DMS 273 treated with DMSO at 0.1 percent for 48 hours (cell line): ENCODE measurements at regions not wholly inside any gene's neighbourhood (a gene's known extent, or its start where the extent isn't known, plus 50 kb on each side); places are given as distances from the start of the nearest gene placed in this dataset.

Experiments
- DNase-seq: peaks from one replicate; lab custom pipeline; 2025; lab: John Stamatoyannopoulos, UW

DNA sequence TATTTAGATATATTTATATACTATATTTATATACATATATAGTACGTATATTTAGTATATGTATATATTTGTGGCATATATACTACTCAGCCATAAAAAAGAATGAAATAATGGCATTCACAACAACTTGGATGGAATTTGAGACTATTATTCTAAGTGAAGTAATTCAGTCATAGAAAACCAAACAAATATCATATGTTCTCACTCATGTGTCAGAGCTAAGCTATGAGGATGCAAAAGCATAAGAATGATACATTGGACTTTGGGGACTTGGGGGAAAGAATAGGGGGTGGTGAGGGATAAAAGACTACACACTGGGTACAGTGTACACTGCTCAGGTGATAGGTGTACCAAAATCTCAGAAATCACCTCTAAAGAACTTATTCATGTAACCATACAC, 1015.7 kb downstream of the EFNB2 start:
- no peak for DNase-seq

DNA sequence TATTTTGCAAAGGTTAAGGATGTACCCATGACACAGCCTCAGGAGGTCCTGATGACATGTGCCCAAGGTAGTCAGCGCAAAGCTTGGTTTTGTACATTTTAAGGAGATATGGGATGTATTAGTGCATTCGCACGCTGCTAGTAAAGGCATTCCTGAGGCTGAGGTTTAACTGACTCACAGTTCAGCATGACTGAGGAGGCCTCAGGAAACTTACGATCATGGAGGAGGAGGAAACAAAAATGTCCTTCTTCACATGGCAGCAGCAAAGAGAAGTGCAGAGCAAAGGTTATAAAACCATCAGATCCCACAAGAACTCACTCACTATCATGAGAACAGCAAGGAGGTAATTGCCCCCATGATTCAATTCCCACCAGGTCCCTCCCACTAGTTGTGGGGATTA, 1017.4 kb downstream of the EFNB2 start:
- no peak for DNase-seq

DNA sequence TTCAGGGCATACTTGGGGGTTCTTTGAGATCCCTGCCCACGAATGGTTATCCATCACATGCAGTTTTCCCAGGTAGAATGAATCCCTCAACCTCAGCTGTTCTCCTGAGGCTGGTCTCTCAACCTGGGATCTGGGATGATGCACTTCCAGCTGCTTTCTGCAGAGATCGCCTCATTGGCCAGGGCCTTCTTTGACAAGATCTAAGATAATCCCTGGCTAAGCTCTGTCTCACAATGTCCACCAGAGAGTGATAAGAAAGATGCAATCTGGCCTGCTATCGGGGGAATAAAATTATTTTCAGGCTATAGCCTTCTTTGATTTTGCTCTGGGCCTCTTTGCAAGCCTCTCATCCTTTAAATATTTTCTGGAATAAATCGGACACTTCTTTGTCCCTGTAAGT, 1021.1 kb downstream of the EFNB2 start:
- DNase-seq = no peak

DNA sequence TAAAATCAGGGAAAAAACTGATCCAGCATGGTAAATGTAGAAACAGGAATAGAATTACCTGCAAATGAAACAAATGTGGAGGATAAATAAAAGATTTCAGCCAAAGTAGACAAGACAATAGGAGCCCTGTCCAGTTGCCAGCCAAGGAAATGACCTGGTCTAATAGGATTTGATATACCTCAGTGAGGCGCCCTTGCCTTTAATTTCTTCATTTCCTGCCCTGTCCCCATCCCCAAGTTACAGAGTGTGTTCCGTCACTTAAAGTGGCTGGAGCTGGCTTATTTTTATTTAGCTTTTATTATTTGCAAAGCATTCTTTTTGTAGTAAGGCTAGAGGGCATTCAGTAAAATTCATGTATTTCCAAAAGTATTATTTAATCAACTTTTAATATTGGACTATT, 1022.0 kb downstream of the EFNB2 start:
- DNase-seq = no peak

DNA sequence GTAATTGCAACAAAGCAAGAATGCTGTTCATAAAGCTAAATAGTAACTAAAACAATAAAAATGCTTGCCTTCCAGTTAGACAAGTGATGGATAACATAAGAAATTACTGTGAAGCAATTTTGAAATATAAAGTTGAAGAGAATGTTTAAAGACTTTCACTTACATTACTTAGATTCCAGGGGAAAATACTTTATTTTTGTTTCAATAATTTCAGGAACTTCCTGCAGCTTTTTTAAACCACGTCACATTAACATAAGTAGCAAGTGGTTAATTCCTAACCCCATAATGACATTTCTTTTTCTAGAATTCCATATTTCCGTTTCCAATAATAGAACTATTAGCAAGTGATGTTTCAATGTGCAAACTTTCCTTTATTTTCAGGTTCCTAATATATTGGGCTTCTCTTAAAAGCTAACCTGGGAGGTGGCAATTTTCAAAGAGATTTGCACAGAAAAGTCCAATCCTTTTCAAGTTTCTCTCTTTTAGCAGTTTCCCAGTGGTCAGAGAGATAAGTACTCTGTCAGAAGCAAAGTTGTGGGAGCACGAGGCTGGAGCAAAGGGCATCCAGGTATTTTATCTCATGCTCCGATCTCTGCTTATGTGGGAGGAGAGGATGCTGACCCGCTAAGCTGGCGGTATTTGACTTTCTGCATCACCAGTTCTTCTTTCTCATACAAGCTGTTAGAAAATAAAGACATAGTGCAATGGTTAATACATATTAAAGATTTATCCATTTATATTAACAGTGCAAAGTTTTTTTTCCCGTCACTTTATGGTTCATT, 1025.3 kb downstream of the EFNB2 start:
- no peak for DNase-seq

DNA sequence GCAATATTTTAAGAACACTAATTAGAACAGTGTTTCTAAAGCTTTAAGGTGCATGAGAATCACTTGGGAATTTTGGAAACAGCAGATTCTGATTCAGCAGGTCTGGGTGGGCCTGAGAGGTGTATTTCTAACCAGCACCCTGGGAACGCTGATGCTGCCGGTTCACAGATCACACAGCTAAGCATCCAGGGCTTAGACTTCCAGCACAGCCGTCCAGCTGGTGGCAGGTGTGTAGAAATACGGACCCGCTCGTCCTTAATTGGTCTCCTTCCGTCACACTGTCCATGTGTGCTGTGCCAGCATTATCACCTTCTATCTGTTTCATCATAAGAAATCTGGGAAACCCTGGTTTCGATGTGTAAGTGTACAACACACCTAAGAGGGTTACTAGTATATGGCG, 1029.0 kb downstream of the EFNB2 start:
- no peak for DNase-seq

DNA sequence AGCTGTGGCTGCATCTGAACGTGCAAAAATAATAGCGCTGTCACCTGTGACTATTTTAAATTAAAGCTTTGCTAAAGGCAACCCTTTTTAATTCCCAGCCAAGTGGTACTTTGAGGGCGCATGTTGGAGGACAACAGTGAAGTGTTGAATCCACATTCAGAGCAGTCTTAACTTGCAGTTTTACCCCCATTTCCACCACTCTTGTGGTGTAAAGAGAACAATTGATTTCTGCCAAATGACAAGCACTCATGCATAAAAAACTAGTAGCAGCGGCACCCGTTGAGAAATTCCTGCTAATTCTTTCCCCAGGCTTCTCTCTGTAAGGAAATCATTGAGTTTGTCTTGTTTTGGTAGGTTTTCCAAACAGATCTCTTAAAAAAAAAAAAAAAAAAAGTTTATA, 1033.3 kb downstream of the EFNB2 start:
- no peak for DNase-seq

DNA sequence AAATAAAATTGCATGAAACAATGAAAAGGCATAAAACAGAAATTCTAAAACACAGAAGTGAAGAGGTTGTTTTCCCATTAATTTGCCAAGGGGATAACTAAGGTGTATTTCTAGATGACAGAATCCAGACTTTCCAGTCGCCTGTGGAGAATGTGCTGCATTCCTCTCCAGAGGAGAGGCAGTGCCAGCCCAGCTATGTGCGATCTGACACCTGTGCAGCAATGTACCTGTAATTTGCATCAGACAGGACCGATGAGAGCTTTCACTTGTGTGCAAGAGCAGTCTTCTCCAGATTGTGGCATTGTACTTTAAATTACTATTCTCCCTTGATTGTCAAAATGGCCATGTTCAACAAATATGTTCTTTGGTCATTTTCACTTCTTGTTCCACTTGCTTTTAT, 1037.9 kb downstream of the EFNB2 start:
- DNase-seq = no peak

DNA sequence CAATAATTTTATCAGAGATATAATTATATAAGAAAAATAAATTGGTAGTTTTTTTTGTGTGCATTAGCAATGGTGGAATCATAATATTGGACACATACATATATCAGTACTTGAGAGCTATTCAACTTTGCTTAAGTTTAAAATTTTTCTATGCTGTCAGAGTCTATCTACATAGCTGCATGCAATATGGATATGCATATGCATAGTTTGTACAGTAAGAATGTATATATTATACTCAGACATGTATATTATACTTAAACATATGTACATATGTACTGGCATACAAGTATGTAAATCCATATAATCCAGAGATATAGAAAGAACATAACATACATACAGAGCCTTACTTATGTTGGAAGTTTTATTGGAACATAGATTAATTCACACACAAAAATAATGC, 1043.2 kb downstream of the EFNB2 start:
- no peak for DNase-seq

DNA sequence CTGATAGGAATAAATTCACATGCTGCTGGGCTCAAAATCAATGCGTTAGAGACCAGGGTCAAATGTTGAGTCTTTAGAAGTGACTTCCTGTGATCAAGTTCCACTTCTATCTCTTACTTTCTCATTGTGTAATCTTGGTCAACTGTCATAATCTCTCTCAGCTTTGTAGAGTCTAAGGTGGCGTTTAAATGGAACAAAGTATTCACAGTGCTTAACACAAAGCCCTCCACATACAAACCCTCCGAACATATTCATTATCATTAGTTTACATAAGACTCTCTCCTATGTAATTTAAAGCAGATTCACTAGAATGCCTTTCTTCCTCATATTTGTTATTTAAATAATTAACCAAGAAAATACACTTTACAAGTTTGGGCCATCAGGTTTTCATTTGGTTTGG, 1044.1 kb downstream of the EFNB2 start:
- no peak for DNase-seq

DNA sequence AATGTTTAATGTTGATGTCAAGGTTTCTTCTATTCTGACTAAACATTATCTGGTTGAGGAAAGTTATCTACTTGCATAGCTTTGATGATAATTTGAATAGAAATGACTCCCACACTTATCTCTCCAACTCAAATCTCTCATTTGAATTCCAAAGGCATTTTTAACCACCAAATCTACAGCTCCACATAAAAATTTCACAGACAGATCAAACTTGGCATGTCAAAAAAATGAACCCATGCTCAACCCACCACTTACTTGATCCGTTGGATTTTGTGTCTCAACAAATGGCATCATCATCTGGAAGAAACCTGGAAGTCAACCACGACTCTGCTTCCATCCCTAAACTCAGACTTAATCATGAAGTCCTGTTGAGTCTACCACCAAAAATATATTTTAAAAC, 1050.4 kb downstream of the EFNB2 start:
- no peak for DNase-seq

DNA sequence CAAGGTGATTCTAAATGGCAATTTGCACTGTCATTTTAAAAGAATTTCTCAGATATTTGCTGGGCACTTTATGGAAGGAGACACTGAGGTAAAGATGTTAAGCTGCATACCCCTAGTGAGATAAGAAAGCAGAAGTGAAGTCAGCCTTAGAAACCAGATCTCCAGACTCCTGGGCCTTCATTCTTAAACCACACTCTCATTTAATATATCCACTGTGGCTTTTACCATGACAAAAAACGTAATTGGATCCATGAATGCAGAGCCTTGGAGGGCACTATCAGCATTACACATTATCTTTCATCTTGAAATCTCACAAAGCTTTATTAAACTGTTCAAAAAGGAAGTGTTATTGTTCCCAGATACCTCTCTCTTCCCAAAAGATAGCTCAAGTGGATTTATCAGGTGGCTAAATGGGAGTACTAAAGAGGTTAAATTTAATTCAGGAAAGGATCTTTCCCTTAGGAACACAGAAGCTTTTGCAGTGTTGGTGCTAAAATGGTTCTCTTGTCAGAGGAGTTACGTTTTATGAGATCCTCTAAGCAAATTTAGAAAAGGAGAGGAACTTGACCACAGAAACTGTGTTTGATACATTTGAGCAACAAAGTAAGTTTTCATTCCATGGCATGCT, 1060.4 kb downstream of the EFNB2 start:
- DNase-seq = no peak

DNA sequence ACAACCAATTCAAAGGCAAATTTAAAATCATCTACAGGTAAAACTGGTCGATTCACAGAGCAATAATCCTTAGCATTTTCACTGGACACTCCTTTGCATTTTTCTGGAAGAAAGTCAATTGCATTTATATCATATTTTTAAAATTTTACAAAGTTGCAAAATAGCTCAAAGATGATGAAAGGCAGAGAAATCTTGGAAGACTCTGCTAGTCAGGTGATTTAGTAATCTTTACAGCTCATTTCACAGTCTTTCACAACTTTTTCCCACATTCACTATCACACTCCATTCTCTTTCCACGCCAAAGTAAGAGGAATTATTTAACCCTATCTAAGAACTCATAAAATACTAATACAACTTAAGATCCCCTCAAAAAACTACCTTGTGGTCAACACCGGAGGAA, 1063.8 kb downstream of the EFNB2 start:
- DNase-seq = no peak

DNA sequence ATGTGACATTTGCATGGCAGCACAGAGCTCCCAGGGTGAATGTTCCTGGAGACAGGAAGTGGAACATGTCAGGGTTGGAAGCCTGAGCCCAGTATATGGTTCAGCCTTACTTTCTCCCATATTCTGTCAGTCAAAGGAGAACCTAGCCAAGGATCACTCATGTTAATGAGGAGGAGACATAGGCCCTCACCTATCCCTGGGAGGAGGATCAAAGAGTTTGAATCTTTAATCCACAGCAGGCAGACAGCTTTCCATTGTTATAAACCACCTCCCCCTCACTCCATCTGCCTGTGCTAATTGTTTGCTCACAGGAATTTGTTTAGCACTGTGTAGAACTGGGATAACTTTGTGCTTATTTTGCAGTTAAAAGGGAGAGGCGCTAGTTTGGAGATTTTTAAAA, 1069.1 kb downstream of the EFNB2 start:
- no peak for DNase-seq

DNA sequence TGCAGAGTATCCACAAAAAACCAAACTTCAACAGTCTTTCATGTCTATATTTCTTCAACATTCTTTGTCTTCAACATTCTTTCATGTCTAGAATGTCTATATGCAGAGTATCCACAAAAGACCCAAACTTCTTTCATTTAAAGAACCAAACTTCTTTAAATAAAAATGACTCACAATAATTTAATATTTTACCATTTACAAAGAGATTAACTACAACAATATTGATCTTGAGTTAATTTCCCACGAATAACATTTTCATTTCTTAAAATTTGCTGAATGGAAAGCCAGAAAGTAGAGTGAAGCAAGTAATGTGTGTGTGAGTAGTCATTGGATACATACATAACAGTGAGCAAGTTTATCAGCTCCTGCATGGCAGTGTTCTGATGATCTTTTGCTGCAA, 1069.7 kb downstream of the EFNB2 start, which contains the start of gene DAOA:
Gene DAOA, plus strand, starts transcription at position 301 of the 400 bp plus-strand sequence.
- no peak for DNase-seq

DNA sequence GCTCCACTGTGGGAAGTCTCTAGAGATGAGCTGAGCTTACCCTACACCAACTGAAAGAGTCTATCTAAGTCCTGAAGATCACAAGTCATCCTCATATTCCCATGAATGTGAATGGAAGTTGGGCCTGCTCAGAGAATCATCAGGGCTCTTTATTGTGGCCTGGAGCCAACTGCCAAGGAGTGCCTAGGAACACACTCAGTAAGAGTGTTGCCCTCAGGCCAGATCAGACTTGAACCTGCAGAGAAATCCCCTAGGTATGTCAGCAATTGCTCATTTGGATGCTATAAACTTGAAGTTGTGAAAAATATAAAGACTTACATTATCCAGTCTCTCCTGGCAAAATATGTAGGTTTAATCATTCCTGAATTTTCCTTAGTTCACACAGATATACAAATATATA, 1070.2 kb downstream of the EFNB2 start:
- no peak for DNase-seq

DNA sequence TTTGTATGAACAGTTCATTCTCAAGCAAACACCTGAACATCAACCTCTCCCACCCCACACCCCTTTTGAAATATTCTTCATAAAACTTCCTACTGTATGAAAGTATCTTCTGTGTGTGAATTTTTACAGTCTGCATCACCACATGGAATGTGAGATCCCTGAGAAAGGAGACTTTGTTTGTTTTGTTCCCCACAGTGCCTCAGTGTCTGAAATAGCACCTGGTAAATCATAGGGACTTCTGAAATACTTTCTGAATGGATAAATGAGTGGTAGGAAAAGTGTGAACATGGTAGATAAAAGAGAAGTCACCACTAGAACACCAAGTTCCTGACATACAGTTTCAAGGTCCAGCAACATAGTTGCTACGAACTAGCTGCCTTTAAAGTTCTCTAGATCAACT, 1071.2 kb downstream of the EFNB2 start:
- no peak for DNase-seq

DNA sequence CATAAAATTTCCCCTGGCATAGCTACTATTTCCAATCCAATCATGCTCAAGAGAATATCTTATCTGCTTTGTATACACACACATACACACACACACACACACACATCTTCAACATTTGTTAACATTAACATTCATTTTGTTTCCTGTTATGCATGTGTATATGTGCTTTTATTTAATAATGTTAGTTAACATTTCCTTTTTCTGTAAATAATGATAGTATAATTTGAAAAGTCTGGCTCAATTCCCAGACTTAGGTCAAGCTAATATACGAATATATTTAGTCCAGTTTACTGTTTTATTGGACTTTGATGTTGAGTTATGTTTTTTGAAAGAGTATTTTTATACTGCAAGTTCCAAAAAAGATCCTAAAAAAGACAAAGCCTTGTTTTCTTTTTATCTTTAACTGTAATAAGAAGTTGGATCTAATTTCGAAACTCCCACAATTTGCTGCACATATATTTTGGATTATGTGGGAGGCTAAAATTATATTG, 1072.4 kb downstream of the EFNB2 start:
- DNase-seq = no peak

DNA sequence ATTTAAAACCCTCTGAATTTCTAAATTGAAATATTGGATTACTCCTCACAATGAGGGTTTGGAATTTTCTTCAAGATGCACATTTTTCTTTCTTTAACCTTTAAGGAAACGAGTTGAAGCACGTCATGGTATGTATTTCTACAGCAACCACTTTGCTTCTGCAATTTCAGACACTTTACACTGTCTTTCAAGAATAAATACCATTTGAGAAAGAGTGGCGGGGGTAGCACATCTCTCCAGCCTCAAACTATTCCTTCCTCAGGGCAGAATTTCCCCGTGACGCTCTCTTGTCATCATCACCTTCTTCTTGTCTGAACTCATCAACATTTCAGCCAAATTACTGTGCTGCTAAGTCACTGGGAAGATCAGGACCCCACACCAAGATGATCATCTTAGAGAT, 1073.4 kb downstream of the EFNB2 start:
- no peak for DNase-seq

DNA sequence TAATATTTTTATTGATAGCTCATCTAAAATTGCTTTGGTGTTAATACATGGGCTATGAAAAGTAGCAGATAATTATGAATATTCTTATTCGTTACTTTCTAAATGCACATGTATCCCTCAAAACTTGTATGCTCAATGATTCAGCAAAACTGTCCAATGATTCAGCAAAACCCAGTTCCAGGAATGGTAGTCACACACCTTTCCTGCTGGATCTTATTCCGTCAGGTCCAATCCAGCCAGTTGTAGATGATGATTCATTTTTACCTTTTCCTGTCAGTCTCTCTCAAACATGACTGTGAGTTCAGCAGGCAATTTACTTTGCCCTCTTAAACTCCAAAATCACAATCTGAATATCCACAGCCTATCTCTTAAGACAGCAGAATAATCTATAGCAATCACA, 1082.6 kb downstream of the EFNB2 start:
- no peak for DNase-seq

DNA sequence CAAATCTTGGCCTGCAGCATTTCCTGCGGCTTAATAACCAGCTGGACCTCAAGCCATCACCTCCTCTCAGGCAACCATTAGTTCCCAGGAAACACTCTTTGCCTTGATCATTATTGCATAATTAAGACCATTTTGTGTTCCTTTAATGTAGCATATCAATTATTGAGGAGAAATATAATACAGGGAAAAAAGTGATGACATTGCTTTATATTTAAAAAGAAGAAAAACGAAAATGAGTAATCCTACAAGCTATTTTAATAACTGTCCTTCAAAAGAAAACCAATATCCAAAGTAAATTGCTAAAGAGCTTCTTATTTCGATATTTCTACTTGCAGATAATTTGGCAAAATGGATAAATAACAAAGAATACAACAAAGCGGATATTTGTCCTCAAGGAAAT, 1084.7 kb downstream of the EFNB2 start:
- no peak for DNase-seq

DNA sequence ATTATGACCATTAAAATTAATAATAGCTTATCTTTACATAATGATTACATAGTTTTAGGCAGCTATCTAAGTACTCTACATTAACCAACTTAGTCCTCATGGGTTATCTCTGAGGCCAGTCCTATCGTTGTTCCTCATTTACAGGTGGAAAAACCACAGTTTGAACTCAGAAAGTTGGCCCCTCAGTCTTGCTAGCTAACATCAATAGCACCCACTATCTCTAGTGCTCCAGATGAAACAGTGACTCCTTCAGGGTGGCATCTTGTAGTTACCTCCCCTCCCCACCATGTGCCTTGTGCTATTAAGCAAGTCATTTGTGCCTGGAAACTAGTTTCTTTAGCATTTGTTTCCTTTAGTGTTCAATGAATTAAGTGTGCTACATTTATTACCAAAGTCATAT, 1086.7 kb downstream of the EFNB2 start:
- DNase-seq = no peak

DNA sequence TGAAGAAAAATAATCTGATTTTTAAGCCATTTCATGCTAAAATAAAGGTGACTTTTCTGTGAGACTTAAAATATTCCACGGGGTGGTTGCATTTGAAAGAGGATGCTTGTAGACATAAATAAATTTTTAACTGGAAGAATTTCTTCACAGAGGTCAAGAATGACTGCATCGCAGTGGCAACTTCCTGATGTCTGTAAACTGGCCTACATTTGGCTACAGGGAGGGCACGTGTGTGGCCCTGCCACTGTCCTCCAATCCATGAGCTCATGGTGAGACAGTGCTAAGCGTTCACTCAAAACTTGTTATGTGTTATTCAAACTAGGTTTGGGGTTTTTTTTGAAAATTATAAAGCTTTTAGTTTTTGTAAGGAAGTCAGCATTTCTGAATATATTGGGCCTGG, 1089.3 kb downstream of the EFNB2 start:
- DNase-seq = no peak

DNA sequence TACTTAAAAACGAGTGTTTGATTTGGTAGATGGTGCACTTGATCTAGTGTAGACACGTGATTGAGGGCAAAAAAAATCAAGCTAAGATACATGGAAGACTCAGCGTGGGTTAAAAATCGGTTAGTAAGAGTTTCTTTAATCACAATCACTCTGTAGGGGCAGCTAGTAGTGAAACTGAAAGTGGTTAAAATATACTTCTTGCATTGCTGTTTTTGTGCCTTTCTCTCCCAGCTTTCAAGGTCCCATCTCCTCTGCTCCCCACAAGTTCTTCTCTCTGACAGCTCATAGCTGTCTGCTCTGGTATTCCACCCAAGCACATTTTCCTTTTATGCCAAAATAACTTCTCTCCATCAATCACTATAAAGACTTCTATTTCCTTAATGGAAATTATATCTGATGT, 1089.7 kb downstream of the EFNB2 start:
- DNase-seq = no peak
